IMR-90 (cell line): ENCODE measurements at regions not wholly inside any gene's neighbourhood (a gene's known extent, or its start where the extent isn't known, plus 50 kb on each side); places are given as distances from the start of the nearest gene placed in this dataset.

ENCODE experiments used
- CTCF ChIP-seq: conservative IDR thresholded peaks from 2 replicates; pipeline ENCODE4 v1.5.1; 2012; ENCODE audit warnings: mild to moderate bottlenecking, low read depth, low read length, improper control_type of control experiment

GRCh38 chr1:67608661-67609576 is 76.1 kb upstream of the GADD45A start (continued):
- TF ChIP-seq CTCF: no peak
